ENCODE measurements at regions not wholly inside any gene's neighbourhood (a gene's known extent, or its start where the extent isn't known, plus 50 kb on each side); places are given as distances from the start of the nearest gene placed in this dataset.

DNA sequence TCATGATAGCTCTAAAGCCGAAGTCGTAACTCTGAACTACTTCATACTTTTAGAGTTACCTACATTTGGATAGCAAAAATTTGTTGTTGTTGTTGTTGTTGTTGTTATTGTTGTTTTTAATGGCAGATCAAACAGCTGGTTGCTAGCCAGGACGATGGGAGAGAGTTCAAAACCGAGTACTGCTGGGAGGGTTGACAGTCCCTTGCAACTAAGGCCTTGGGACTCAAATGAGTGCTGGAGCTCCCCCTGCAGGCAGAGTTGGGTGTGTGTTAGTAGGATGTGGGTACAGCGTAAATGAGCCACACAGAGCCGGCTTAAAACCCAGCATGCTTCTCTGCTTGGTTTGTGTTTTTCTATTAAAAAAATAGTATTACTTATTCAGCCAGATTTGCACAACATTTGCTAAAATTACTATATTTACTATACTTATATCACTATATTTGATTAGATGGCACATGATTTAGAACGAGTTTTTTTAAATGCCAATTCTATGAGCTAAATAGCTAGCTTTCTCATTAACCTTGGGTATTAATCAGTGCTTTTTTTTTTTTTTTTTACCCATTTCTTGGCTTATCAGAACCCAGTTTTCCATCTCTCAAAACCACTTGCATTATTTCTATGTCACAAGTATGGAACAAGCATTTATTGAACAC, 129.2 kb upstream of the SYT6 start:
- H3K4me3 ChIP-seq (ENCODE audit: control insufficient read depth, low read depth, low read length), result no peak overlapping the region
- DNase-seq (ENCODE audit: low read depth), result peak; percentile 74
- TF ChIP-seq CTCF (IDR thresholded peaks at IDR 0.05; ENCODE audit: control insufficient read depth, insufficient read depth, low read depth, low read length, missing control alignments), result peak; percentile 94

- H3K4me3 ChIP-seq (ENCODE audit: control insufficient read depth, low read depth, low read length), result no peak overlapping the region
- TF ChIP-seq CTCF (IDR thresholded peaks at IDR 0.05; ENCODE audit: control insufficient read depth, insufficient read depth, low read depth, low read length, missing control alignments), result no peak
- no peak for DNase-seq (ENCODE audit: low read depth)
These were observed 125.2 kb upstream of the SYT6 start for GRCh38 chr1:114278911-114279310.

GRCh38 chr1:114278430-114278829, 124.8 kb upstream of the SYT6 start:
- no peak for TF ChIP-seq CTCF (IDR thresholded peaks at IDR 0.05; ENCODE audit: control insufficient read depth, insufficient read depth, low read depth, low read length, missing control alignments)
- no peak for DNase-seq (ENCODE audit: low read depth)
- no peak overlapping the region for H3K4me3 ChIP-seq (ENCODE audit: control insufficient read depth, low read depth, low read length)

GRCh38 chr1:114274621-114275317, 121.1 kb upstream of the SYT6 start:
- no peak overlapping the region for H3K4me3 ChIP-seq (ENCODE audit: control insufficient read depth, low read depth, low read length)
- TF ChIP-seq CTCF (IDR thresholded peaks at IDR 0.05; ENCODE audit: control insufficient read depth, insufficient read depth, low read depth, low read length, missing control alignments), result no peak
- DNase-seq (ENCODE audit: low read depth), result no peak

- no peak overlapping the region for H3K4me3 ChIP-seq (ENCODE audit: control insufficient read depth, low read depth, low read length)
- no peak for TF ChIP-seq CTCF (IDR thresholded peaks at IDR 0.05; ENCODE audit: control insufficient read depth, insufficient read depth, low read depth, low read length, missing control alignments)
- no peak for DNase-seq (ENCODE audit: low read depth)
These were observed 118.9 kb upstream of the SYT6 start for GRCh38 chr1:114272593-114272992.

DNA sequence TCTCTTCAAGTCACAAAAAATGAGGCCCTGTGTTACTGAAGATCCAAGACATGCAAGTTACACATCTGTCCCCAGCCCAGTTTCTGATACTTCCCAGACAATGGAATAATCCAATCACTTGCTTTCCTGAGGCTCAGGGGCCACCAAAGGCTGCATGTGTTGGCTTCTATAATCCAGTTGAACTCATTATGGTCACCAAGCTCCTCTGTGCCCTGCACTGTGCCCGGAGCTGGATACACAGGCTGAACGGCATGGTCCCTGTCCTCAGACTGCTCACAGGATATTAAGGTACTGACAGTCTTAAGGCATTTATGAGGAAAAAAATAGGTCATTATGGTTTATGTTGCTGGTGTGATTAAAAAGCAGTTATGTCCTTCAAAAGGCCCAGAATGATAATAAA, 117.0 kb upstream of the SYT6 start:
- TF ChIP-seq CTCF (IDR thresholded peaks at IDR 0.05; ENCODE audit: control insufficient read depth, insufficient read depth, low read depth, low read length, missing control alignments), result no peak
- no peak overlapping the region for H3K4me3 ChIP-seq (ENCODE audit: control insufficient read depth, low read depth, low read length)
- no peak for DNase-seq (ENCODE audit: low read depth)

Measured in AG09309 (cell line).